ENCODE measurements at regions not wholly inside any gene's neighbourhood (a gene's known extent, or its start where the extent isn't known, plus 50 kb on each side); places are given as distances from the start of the nearest gene placed in this dataset.

DNA sequence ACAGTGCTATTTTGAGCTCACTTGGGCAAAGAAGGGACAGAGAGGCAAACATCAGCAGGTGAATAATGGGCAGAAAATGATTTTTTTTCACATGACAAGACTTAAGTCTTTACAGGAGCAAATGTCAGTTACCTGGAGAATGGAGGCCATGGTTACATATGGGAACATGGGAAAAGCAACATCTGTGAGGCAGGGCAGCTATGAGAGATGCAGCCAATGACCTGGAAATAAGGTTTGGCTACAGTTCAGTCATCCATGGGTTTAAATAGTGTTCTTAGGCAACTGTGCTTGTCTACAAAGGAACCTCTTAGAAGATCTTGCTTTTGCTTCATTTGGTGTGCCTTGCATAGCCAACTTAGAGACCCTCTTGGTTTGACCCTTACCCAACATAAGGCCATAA lies 490.2 kb upstream of the LCORL start:
- no peak for TF ChIP-seq CTCF (IDR thresholded peaks at IDR 0.05 in 8 of 11, conservative IDR thresholded peaks at IDR 0.05 in 3 of 11)
- TF ChIP-seq POLR2A (IDR thresholded peaks at IDR 0.05) = no peak
- TF ChIP-seq POLR2AphosphoS5 (IDR thresholded peaks at IDR 0.05) = no peak
